Heart left ventricle (tissue), 16 donors: ENCODE measurements at regions not wholly inside any gene's neighbourhood (a gene's known extent, or its start where the extent isn't known, plus 50 kb on each side); places are given as distances from the start of the nearest gene placed in this dataset.

Experiments
- ATAC-seq, 4 donors: fragments of 200-7000 bp; cut with Tn5 transposase; one replicate each; pipeline ENCODE4 v1.9.1; 2020 to 2022; ENCODE audit warnings: moderate library complexity in 4 of 4, mild to moderate bottlenecking in 3 of 4, moderate number of reproducible peaks in 1 of 4
- DNase-seq, 5 donors: peaks; one replicate each; pipeline ENCODE4 v3.0.0-alpha.2; 2020
- H3K27ac ChIP-seq, 12 donors: fragments of 200-600 bp; sonication (generic) in 4 of 12; one replicate each; pipeline versions ENCODE4 v1.5.0 to v1.8.0; 2016 to 2022; ENCODE audit warnings: mild to moderate bottlenecking in 2 of 12
- H3K27me3 ChIP-seq, 9 donors: fragments of 200-600 bp; sonication (generic) in 2 of 9; one replicate each; pipeline versions ENCODE4 v1.5.1 to v1.8.0; 2016 to 2022; ENCODE audit warnings: mild to moderate bottlenecking in 3 of 9
- H3K36me3 ChIP-seq, 9 donors: fragments of 200-600 bp; sonication (generic) in 2 of 9; one replicate each; pipeline versions ENCODE4 v1.5.0 to v1.8.0; 2018 to 2022; ENCODE audit warnings: mild to moderate bottlenecking in 2 of 9
- H3K4me1 ChIP-seq, 12 donors: fragments of 200-600 bp; sonication (generic) in 4 of 12; one replicate each; pipeline versions ENCODE4 v1.5.0 to v1.8.0; 2016 to 2022; ENCODE audit warnings: mild to moderate bottlenecking in 3 of 12
- H3K4me3 ChIP-seq, 12 donors: fragments of 200-600 bp; sonication (generic) in 4 of 12; one replicate each; pipeline versions ENCODE4 v1.5.0 to v1.8.0; 2017 to 2022; ENCODE audit warnings: mild to moderate bottlenecking in 9 of 12, moderate library complexity in 4 of 12
- H3K9me3 ChIP-seq, 12 donors: fragments of 200-600 bp; sonication (generic) in 4 of 12; one replicate each; pipeline versions ENCODE4 v1.5.0 to v1.8.0; 2016 to 2022; ENCODE audit warnings: mild to moderate bottlenecking in 1 of 12
- POLR2A ChIP-seq, 2 donors: fragments of 450-650 bp; IDR thresholded peaks; one replicate each; pipeline ENCODE4 v1.6.1; 2017; ENCODE audit warnings: antibody characterized with exemption in 2 of 2, mild to moderate bottlenecking in 2 of 2, moderate library complexity in 2 of 2
- WGBS, 4 donors: extraction: QIAGEN DNeasy Blood & Tissue Kit in 2 of 4; methylation state at CpG; one replicate each; pipeline versions ENCODE4 v1.1.5 to v1.1.7; 2013 to 2018; 5-methylcytosine and 5-hydroxymethylcytosine counted together
- intact Hi-C, 10 donors: fragments of 100-400 bp; cut with DNase I; formaldehyde crosslinking; loops; one replicate each; pipeline versions ENCODE4 v1.11.1 to v1.14.2; 2022
- TF ChIP-seq, protein P1 (sequence below), 12 donors: fragments of 200-600 bp; sonication (generic) in 4 of 12; IDR thresholded peaks; one replicate each; pipeline versions ENCODE4 v1.5.0 to v1.8.0; 2018 to 2022; ENCODE audit warnings: antibody characterized with exemption in 12 of 12, mild to moderate bottlenecking in 5 of 12
- donor health status: ischemic (EF 13 %, LVEDD 7.1; RV severe dilation, severe dysfunction).
- donor health status: healthy with polysubstance abuse.
- donor health status: DM: no; HTN: yes; CAD: no.
- donor health status: DM: no; HTN: no; CAD: no.
- donor health status: ischemic (EF 25% LVEDD 6.9; RV normal size, moderate dysfunction).
- donor health status: ischemic (EF 25% LVEDD 5.7; RV mildly dilated, moderate dysfunction).
- donor health status: healthy.
- donor health status: DM: yes; HTN: yes; CAD: no.
- donor health status: ischemic (EF 35%, LVEDD 5.7; RV mildly dilated, moderate dysfunction).
- donor health status: nonischemic (EF 11% LVEDD 7.7; RV severe dilation, severe dysfunction).
- donor health status: DM: yes; HTN: yes; CAD: no.
- donor health status: PGD.
- donor health status: ischemic (EF 29% LVEDD 5.4; RV normal size, mild dysfunction).
- donor health status: nonischemic (EF 23%, LVEDD 6.1; RV moderate dilation, normal function).

- Histone ChIP-seq H3K27ac (no peak overlapping the region), H3K9me3 (peaks cover 0 to 9% (median 0%) of the 10 kb centered on the region in 12 donors), H3K27me3 (no peaks in the 10 kb centered on the region), H3K4me1 (no peaks in the 10 kb centered on the region), H3K4me3 (no peak overlapping the region), H3K36me3 (no peaks in the 10 kb centered on the region)
- WGBS, 4 donors: 86 to 90% (median 89%) methylated on average over 8 of the region's 8 CpGs
- intact Hi-C loops: loop anchor here in 1 of 10 donors (10.0 kb wide), 1 partner anchor 59 kb away; no protein-coding TSS in a partner anchor
- DNase-seq: no peak
- TF ChIP-seq, protein P1, sequence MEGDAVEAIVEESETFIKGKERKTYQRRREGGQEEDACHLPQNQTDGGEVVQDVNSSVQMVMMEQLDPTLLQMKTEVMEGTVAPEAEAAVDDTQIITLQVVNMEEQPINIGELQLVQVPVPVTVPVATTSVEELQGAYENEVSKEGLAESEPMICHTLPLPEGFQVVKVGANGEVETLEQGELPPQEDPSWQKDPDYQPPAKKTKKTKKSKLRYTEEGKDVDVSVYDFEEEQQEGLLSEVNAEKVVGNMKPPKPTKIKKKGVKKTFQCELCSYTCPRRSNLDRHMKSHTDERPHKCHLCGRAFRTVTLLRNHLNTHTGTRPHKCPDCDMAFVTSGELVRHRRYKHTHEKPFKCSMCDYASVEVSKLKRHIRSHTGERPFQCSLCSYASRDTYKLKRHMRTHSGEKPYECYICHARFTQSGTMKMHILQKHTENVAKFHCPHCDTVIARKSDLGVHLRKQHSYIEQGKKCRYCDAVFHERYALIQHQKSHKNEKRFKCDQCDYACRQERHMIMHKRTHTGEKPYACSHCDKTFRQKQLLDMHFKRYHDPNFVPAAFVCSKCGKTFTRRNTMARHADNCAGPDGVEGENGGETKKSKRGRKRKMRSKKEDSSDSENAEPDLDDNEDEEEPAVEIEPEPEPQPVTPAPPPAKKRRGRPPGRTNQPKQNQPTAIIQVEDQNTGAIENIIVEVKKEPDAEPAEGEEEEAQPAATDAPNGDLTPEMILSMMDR (IDR thresholded peaks at IDR 0.05): no peak
- no peak for TF ChIP-seq POLR2A (IDR thresholded peaks at IDR 0.05)
- ATAC-seq: no peak
Observed at GRCh38 chr7:54145716-54146115, 396.5 kb upstream of the VSTM2A start.

- ATAC-seq (no peak), DNase-seq (no peak)
- Histone ChIP-seq H3K27me3 (no peaks in the 10 kb centered on the region), H3K9me3 (no peaks in the 10 kb centered on the region), H3K36me3 (no peaks in the 10 kb centered on the region), H3K27ac (no peak overlapping the region), H3K4me3 (no peak overlapping the region), H3K4me1 (no peaks in the 10 kb centered on the region)
- intact Hi-C loops: no loop called here
- WGBS, 4 donors: 35 to 54% (median 42%) methylated on average over 2 of the region's 2 CpGs
- TF ChIP-seq POLR2A (IDR thresholded peaks at IDR 0.05): no peak
- TF ChIP-seq, protein P1 (IDR thresholded peaks at IDR 0.05): no peak
Observed at GRCh38 chr7:54153462-54153861, 388.7 kb upstream of the VSTM2A start.

DNA sequence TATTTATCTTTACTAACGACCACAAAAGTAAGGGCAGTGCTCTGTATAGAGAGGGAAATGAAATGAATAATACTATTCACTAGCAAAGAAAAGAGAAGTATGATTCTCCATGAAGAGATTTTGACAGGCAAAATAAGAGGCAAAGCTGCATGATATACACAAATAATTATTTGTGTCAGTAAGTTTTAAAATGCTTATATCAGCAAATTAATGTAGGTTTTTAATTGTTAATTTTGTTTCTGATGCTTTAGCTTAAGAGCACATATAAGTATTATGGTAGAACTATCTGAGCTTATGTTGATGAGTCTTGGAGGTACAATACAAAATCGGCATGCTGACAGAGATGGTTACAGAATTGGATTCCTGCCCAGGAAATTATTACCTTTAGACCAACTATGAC, 383.1 kb upstream of the VSTM2A start:
- Histone ChIP-seq H3K4me3 (no peak overlapping the region), H3K27me3 (no peaks in the 10 kb centered on the region), H3K4me1 (no peaks in the 10 kb centered on the region), H3K27ac (no peak overlapping the region), H3K36me3 (no peaks in the 10 kb centered on the region), H3K9me3 (peaks cover 0 to 5% (median 0%) of the 10 kb centered on the region in 12 donors)
- intact Hi-C loops: no loop called here
- ATAC-seq: no peak
- 45 to 66% (median 61%) methylated on average over 2 of the region's 2 CpGs for WGBS, 4 donors
- TF ChIP-seq, protein P1 (IDR thresholded peaks at IDR 0.05): no peak
- TF ChIP-seq POLR2A (IDR thresholded peaks at IDR 0.05): no peak
- no peak for DNase-seq

DNA sequence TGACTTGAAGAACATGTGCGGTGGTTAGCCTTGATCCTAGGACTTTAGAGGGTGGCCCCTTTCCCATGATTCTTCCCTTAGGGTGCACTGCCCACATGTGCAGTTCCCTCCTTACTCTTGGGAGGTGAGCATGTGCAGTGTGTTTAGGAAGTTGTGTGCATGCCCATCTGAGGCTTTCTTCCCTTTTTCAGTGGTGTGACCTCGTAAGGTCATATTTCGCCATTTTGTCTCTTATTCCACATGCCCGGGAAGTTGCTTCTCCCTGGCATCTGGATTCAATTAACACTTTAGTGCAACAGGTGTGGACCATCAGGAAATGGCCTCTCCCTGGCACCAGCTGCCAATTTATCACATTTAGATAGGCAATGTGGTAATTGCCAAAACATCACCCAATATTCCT, 380.6 kb upstream of the VSTM2A start:
- no peak for ATAC-seq
- peaks cover 0 to 11% (median 0%) of the 10 kb centered on the region in 12 donors for H3K9me3 ChIP-seq
- WGBS, 4 donors: 80 to 93% (median 83%) methylated on average over 4 of the region's 4 CpGs
- no peak for TF ChIP-seq POLR2A (IDR thresholded peaks at IDR 0.05)
- TF ChIP-seq, protein P1 (IDR thresholded peaks at IDR 0.05): no peak
- H3K27me3 ChIP-seq: no peaks in the 10 kb centered on the region
- H3K36me3 ChIP-seq: no peaks in the 10 kb centered on the region
- DNase-seq: no peak
- no peak overlapping the region for H3K4me3 ChIP-seq
- H3K4me1 ChIP-seq: no peaks in the 10 kb centered on the region
- intact Hi-C loops: no loop called here
- H3K27ac ChIP-seq: no peak overlapping the region
